NCI-H2227 (cell line): ENCODE measurements at regions not wholly inside any gene's neighbourhood (a gene's known extent, or its start where the extent isn't known, plus 50 kb on each side); places are given as distances from the start of the nearest gene placed in this dataset.
"Not testable (repeated sequence)": the region's sequence is repeated elsewhere in the genome, so short reads cannot be mapped to it uniquely, and the experiment has no call there.

Source experiments
- DNase-seq: peaks from one replicate; lab custom pipeline; 2025; ENCODE audit not compliant: unreplicated experiment; lab: John Stamatoyannopoulos, UW

GRCh38 chr20:48390981-48391380 is 436.8 kb downstream of the PREX1 start:
- no peak for DNase-seq

GRCh38 chr20:48387675-48388074 is 440.1 kb downstream of the PREX1 start:
- DNase-seq, result no peak

- DNase-seq, result no peak
These were observed 442.3 kb downstream of the PREX1 start for GRCh38 chr20:48385527-48385926.

GRCh38 chr20:48385114-48385513 is 442.7 kb downstream of the PREX1 start:
- no peak for DNase-seq

- no peak for DNase-seq
These were observed 443.5 kb downstream of the PREX1 start for GRCh38 chr20:48384147-48384818.

GRCh38 chr20:48383252-48383651 is 444.5 kb downstream of the PREX1 start:
- DNase-seq, result no peak

GRCh38 chr20:48382304-48382703 is 445.5 kb downstream of the PREX1 start:
- DNase-seq, result no peak

GRCh38 chr20:48381353-48382120 is 446.3 kb downstream of the PREX1 start:
- no peak for DNase-seq

- DNase-seq, result no peak
These were observed 447.1 kb downstream of the PREX1 start for GRCh38 chr20:48380661-48381060.

GRCh38 chr20:48378976-48379675 is 448.7 kb downstream of the PREX1 start:
- no peak for DNase-seq

GRCh38 chr20:48377940-48378339 is 449.9 kb downstream of the PREX1 start:
- DNase-seq, result no peak

- no peak for DNase-seq
These were observed 452.0 kb downstream of the PREX1 start for GRCh38 chr20:48375804-48376203.

GRCh38 chr20:48374991-48375595 is 452.7 kb downstream of the PREX1 start:
- no peak for DNase-seq

- peak; percentile 9 for DNase-seq
These were observed 453.5 kb downstream of the PREX1 start for GRCh38 chr20:48374031-48374907.

GRCh38 chr20:48373555-48373934 is 454.3 kb downstream of the PREX1 start:
- no peak for DNase-seq

GRCh38 chr20:48372851-48373554 is 454.8 kb downstream of the PREX1 start:
- DNase-seq, result not testable (repeated sequence)

- DNase-seq, result no peak
These were observed 456.6 kb downstream of the PREX1 start for GRCh38 chr20:48371211-48371610.

- not testable (repeated sequence) for DNase-seq
These were observed 459.2 kb downstream of the PREX1 start for GRCh38 chr20:48368580-48369021.

GRCh38 chr20:48367541-48368358 is 460.0 kb downstream of the PREX1 start:
- DNase-seq, result not testable (repeated sequence)
